ENCODE measurements at regions not wholly inside any gene's neighbourhood (a gene's known extent, or its start where the extent isn't known, plus 50 kb on each side); places are given as distances from the start of the nearest gene placed in this dataset.

DNA sequence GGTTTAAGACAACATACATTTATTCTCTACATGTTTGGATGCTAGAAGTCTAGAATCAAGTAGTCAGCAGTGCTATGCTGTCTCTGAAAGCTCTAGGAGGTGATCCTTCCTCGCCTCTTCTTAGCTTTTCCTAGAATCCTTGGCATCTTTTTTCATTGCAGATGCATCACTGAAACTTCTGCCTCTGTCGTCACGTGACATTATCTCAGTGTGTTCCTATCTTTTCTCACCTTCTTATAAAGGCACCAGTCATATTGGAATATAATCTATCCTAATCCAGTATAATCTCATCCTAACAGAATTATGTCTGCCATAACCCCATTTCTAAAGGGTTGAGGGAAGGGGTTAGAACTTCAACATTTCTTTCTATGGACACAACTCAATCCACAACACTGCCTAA is 851.2 kb upstream of the CRIM1 start:
- Mint-ChIP-seq H3K27ac (ENCODE audit: unreplicated experiment) (no peak overlapping the region), H3K4me3 (ENCODE audit: unreplicated experiment) (no peak overlapping the region), H3K9me3 (ENCODE audit: unreplicated experiment) (no peaks in the 10 kb centered on the region), H3K4me1 (ENCODE audit: low read depth, unreplicated experiment) (no peaks in the 10 kb centered on the region), H3K27me3 (ENCODE audit: insufficient read depth, unreplicated experiment) (no peaks in the 10 kb centered on the region), H3K36me3 (ENCODE audit: insufficient read depth, unreplicated experiment) (no peaks in the 10 kb centered on the region)
- H3K4me3 ChIP-seq (ENCODE audit: low read depth, low read length), result no peak overlapping the region
- ChIA-PET CTCF (no interaction called here), POLR2A (no interaction called here)
- no peaks in the 10 kb centered on the region for H3K9me3 ChIP-seq
- intact Hi-C loops (cut with micrococcal nuclease; ENCODE audit: unreplicated experiment), result no loop called here
- H3K4me1 ChIP-seq, result no peaks in the 10 kb centered on the region
- H3K27me3 ChIP-seq (replicated peaks; ENCODE audit: control insufficient read depth, insufficient read depth, low read length), result no peaks in the 10 kb centered on the region
- no peak for TF ChIP-seq CTCF (IDR thresholded peaks at IDR 0.05; ENCODE audit: insufficient read depth in 1 of 2, low read depth in 1 of 2, low read length in 1 of 2, severe bottlenecking in 1 of 2, unreplicated experiment in 1 of 2)
- DNase-seq, result no peak
- no TSS peak for BruUV-seq (replicated peaks)
- H3K36me3 ChIP-seq (ENCODE audit: control insufficient read depth, insufficient read depth, low read length), result no peaks in the 10 kb centered on the region

DNA sequence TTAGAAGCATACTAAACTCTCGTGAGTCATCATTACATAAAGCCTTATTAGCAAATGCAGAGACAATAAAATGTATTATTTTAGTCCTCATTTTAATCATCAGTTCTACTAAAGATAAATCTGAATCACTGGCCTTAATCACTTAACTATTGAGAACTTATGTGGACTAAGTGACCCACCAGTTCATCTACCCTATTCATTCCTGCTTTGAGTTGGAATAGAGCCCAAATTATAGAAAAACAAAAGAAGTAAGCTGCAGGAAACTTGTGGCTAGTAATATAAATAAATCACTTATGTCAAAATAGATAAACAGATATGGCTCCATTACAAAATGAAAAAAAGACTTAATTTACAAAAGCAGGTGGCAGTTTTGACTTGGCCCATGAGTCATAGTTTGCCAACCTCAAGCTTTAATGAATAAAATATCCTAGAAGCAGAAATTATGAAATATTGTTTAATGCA is 851.8 kb upstream of the CRIM1 start:
- Mint-ChIP-seq H3K9me3 (ENCODE audit: unreplicated experiment) (no peaks in the 10 kb centered on the region), H3K4me3 (ENCODE audit: unreplicated experiment) (no peak overlapping the region), H3K36me3 (ENCODE audit: insufficient read depth, unreplicated experiment) (no peaks in the 10 kb centered on the region), H3K27me3 (ENCODE audit: insufficient read depth, unreplicated experiment) (no peaks in the 10 kb centered on the region), H3K27ac (ENCODE audit: unreplicated experiment) (no peak overlapping the region), H3K4me1 (ENCODE audit: low read depth, unreplicated experiment) (no peaks in the 10 kb centered on the region)
- intact Hi-C loops (cut with micrococcal nuclease; ENCODE audit: unreplicated experiment), result no loop called here
- ChIA-PET CTCF (no interaction called here), POLR2A (no interaction called here)
- no TSS peak for BruUV-seq (replicated peaks)
- Histone ChIP-seq H3K4me3 (ENCODE audit: low read depth, low read length) (no peak overlapping the region), H3K9me3 (no peaks in the 10 kb centered on the region), H3K36me3 (ENCODE audit: control insufficient read depth, insufficient read depth, low read length) (no peaks in the 10 kb centered on the region), H3K27me3 (replicated peaks; ENCODE audit: control insufficient read depth, insufficient read depth, low read length) (no peaks in the 10 kb centered on the region), H3K4me1 (no peaks in the 10 kb centered on the region)
- DNase-seq, result no peak
- TF ChIP-seq CTCF (IDR thresholded peaks at IDR 0.05; ENCODE audit: insufficient read depth in 1 of 2, low read depth in 1 of 2, low read length in 1 of 2, severe bottlenecking in 1 of 2, unreplicated experiment in 1 of 2), result no peak

GRCh38 chr2:35503311-35503710 is 852.3 kb upstream of the CRIM1 start:
- Histone ChIP-seq H3K4me3 (ENCODE audit: low read depth, low read length) (no peak overlapping the region), H3K36me3 (ENCODE audit: control insufficient read depth, insufficient read depth, low read length) (no peaks in the 10 kb centered on the region), H3K9me3 (no peaks in the 10 kb centered on the region), H3K27me3 (replicated peaks; ENCODE audit: control insufficient read depth, insufficient read depth, low read length) (no peaks in the 10 kb centered on the region), H3K4me1 (no peaks in the 10 kb centered on the region)
- BruUV-seq (replicated peaks), result no TSS peak
- H3K27ac Mint-ChIP-seq (ENCODE audit: unreplicated experiment), result no peak overlapping the region
- H3K36me3 Mint-ChIP-seq (ENCODE audit: insufficient read depth, unreplicated experiment), result no peaks in the 10 kb centered on the region
- no peaks in the 10 kb centered on the region for H3K4me1 Mint-ChIP-seq (ENCODE audit: low read depth, unreplicated experiment)
- no peaks in the 10 kb centered on the region for H3K27me3 Mint-ChIP-seq (ENCODE audit: insufficient read depth, unreplicated experiment)
- no peak for DNase-seq
- intact Hi-C loops (cut with micrococcal nuclease; ENCODE audit: unreplicated experiment), result no loop called here
- H3K9me3 Mint-ChIP-seq (ENCODE audit: unreplicated experiment), result no peaks in the 10 kb centered on the region
- H3K4me3 Mint-ChIP-seq (ENCODE audit: unreplicated experiment), result no peak overlapping the region
- TF ChIP-seq CTCF (IDR thresholded peaks at IDR 0.05; ENCODE audit: insufficient read depth in 1 of 2, low read depth in 1 of 2, low read length in 1 of 2, severe bottlenecking in 1 of 2, unreplicated experiment in 1 of 2), result no peak
- CTCF ChIA-PET, result no interaction called here
- POLR2A ChIA-PET, result no interaction called here

Data from Caco-2 (cell line).